ENCODE measurements at regions not wholly inside any gene's neighbourhood (a gene's known extent, or its start where the extent isn't known, plus 50 kb on each side); places are given as distances from the start of the nearest gene placed in this dataset.

DNA sequence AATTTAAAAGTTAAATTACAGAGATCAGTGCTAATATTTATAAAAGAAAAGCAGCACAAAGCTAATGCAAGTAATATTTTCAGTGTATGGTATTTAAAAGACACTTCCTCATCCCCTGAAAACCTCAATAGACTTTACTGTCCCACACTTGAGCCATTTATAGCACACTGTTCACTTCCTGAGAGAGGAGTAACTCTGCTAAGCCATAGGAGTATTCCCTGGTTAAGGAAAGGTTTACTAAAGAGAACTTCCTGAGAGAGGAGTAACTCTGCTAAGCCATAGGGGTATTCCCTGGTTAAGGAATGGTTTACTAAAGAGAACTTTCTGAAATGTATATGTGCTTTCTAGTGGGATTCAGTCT lies 159.4 kb downstream of the NHLRC3 start:
- TF ChIP-seq POLR2AphosphoS5 (IDR thresholded peaks at IDR 0.05; ENCODE audit: low read depth, low read length) = no peak
- TF ChIP-seq SIN3A (IDR thresholded peaks at IDR 0.05; ENCODE audit: borderline replicate concordance, insufficient read depth, low read length) = no peak
- TF ChIP-seq, protein P1, sequence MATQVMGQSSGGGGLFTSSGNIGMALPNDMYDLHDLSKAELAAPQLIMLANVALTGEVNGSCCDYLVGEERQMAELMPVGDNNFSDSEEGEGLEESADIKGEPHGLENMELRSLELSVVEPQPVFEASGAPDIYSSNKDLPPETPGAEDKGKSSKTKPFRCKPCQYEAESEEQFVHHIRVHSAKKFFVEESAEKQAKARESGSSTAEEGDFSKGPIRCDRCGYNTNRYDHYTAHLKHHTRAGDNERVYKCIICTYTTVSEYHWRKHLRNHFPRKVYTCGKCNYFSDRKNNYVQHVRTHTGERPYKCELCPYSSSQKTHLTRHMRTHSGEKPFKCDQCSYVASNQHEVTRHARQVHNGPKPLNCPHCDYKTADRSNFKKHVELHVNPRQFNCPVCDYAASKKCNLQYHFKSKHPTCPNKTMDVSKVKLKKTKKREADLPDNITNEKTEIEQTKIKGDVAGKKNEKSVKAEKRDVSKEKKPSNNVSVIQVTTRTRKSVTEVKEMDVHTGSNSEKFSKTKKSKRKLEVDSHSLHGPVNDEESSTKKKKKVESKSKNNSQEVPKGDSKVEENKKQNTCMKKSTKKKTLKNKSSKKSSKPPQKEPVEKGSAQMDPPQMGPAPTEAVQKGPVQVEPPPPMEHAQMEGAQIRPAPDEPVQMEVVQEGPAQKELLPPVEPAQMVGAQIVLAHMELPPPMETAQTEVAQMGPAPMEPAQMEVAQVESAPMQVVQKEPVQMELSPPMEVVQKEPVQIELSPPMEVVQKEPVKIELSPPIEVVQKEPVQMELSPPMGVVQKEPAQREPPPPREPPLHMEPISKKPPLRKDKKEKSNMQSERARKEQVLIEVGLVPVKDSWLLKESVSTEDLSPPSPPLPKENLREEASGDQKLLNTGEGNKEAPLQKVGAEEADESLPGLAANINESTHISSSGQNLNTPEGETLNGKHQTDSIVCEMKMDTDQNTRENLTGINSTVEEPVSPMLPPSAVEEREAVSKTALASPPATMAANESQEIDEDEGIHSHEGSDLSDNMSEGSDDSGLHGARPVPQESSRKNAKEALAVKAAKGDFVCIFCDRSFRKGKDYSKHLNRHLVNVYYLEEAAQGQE (IDR thresholded peaks at IDR 0.05; ENCODE audit: insufficient read depth in 1 of 2, low read depth in 2 of 2, low read length in 2 of 2) = no peak
- TF ChIP-seq TAF1 (IDR thresholded peaks at IDR 0.05; ENCODE audit: borderline replicate concordance, insufficient read depth, low read length) = no peak
